ENCODE measurements at regions not wholly inside any gene's neighbourhood (a gene's known extent, or its start where the extent isn't known, plus 50 kb on each side); places are given as distances from the start of the nearest gene placed in this dataset.
"Not testable (repeated sequence)": the region's sequence is repeated elsewhere in the genome, so short reads cannot be mapped to it uniquely, and the experiment has no call there.

DNA sequence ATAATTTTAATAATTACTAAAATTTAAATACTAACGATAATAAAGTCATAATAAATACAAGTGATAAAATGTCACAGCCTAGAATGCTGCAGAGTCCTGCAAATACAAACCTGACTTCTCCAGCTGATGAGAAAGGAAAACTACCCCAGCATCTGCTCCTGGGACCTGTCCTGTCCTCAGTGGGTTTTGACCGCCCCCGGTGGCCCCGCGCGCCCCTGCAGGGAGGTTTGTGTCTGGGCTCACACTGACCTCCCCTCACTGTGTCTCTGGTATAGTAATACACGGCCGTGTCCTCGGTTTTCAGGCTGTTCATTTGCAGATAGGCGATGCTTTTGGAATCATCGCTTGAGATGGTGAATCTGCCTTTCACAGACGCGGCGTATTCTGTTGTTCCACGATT, 1139.4 kb downstream of the TMEM121 start:
- no peaks in the 10 kb centered on the region for H3K4me1 ChIP-seq
- ChIA-PET POLR2A (no interaction called here), CTCF (no interaction called here)
- no peak overlapping the region for H3K4me3 ChIP-seq (ENCODE audit: low read depth, low read length)
- no peak for DNase-seq
- no peaks in the 10 kb centered on the region for H3K9me3 ChIP-seq
- intact Hi-C loops (cut with micrococcal nuclease; ENCODE audit: unreplicated experiment), result no loop called here
- no peaks in the 10 kb centered on the region for H3K27me3 ChIP-seq (replicated peaks; ENCODE audit: control insufficient read depth, insufficient read depth, low read length)
- no peaks in the 10 kb centered on the region for H3K4me1 Mint-ChIP-seq (ENCODE audit: low read depth, unreplicated experiment)
- BruUV-seq (replicated peaks), result no TSS peak
- H3K27ac Mint-ChIP-seq (ENCODE audit: unreplicated experiment), result no peak overlapping the region
- peaks cover 2% of the 10 kb centered on the region for H3K27me3 Mint-ChIP-seq (ENCODE audit: insufficient read depth, unreplicated experiment)
- H3K4me3 Mint-ChIP-seq (ENCODE audit: unreplicated experiment), result no peak overlapping the region
- peaks cover 7% of the 10 kb centered on the region for H3K36me3 Mint-ChIP-seq (ENCODE audit: insufficient read depth, unreplicated experiment)
- TF ChIP-seq, protein P1, sequence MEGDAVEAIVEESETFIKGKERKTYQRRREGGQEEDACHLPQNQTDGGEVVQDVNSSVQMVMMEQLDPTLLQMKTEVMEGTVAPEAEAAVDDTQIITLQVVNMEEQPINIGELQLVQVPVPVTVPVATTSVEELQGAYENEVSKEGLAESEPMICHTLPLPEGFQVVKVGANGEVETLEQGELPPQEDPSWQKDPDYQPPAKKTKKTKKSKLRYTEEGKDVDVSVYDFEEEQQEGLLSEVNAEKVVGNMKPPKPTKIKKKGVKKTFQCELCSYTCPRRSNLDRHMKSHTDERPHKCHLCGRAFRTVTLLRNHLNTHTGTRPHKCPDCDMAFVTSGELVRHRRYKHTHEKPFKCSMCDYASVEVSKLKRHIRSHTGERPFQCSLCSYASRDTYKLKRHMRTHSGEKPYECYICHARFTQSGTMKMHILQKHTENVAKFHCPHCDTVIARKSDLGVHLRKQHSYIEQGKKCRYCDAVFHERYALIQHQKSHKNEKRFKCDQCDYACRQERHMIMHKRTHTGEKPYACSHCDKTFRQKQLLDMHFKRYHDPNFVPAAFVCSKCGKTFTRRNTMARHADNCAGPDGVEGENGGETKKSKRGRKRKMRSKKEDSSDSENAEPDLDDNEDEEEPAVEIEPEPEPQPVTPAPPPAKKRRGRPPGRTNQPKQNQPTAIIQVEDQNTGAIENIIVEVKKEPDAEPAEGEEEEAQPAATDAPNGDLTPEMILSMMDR (IDR thresholded peaks at IDR 0.05; ENCODE audit: insufficient read depth in 1 of 2, low read depth in 1 of 2, low read length in 1 of 2, severe bottlenecking in 1 of 2, unreplicated experiment in 1 of 2), result no peak
- H3K9me3 Mint-ChIP-seq (ENCODE audit: unreplicated experiment), result no peaks in the 10 kb centered on the region
- no peaks in the 10 kb centered on the region for H3K36me3 ChIP-seq (ENCODE audit: control insufficient read depth, insufficient read depth, low read length)

DNA sequence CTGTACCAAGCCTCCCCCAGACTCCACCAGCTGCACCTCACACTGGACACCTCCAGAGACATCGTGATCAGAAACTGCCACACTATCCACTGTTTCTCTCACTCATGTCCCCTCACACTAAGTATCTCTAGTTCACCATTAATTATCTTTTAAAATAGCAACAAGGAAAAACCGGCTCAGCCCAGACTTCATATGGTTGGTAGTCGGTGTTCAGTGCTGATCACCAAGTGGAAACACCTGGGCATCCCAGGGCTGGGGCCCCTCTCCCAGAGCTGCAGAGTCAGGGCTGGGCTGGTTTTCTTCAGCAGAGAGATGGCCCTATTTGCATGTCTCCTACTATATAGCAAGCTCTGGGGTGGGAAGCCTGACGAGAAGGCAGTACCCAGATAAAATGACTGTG, 1140.0 kb downstream of the TMEM121 start:
- H3K4me1 ChIP-seq, result no peaks in the 10 kb centered on the region
- H3K9me3 ChIP-seq, result no peaks in the 10 kb centered on the region
- Mint-ChIP-seq H3K9me3 (ENCODE audit: unreplicated experiment) (no peaks in the 10 kb centered on the region), H3K36me3 (ENCODE audit: insufficient read depth, unreplicated experiment) (peaks cover 7% of the 10 kb centered on the region), H3K27me3 (ENCODE audit: insufficient read depth, unreplicated experiment) (peaks cover 4% of the 10 kb centered on the region), H3K4me3 (ENCODE audit: unreplicated experiment) (no peak overlapping the region), H3K4me1 (ENCODE audit: low read depth, unreplicated experiment) (no peaks in the 10 kb centered on the region), H3K27ac (ENCODE audit: unreplicated experiment) (no peak overlapping the region)
- BruUV-seq (replicated peaks), result no TSS peak
- DNase-seq, result no peak
- CTCF ChIA-PET, result no interaction called here
- POLR2A ChIA-PET, result no interaction called here
- H3K27me3 ChIP-seq (replicated peaks; ENCODE audit: control insufficient read depth, insufficient read depth, low read length), result no peaks in the 10 kb centered on the region
- no peaks in the 10 kb centered on the region for H3K36me3 ChIP-seq (ENCODE audit: control insufficient read depth, insufficient read depth, low read length)
- H3K4me3 ChIP-seq (ENCODE audit: low read depth, low read length), result no peak overlapping the region
- intact Hi-C loops (cut with micrococcal nuclease; ENCODE audit: unreplicated experiment), result no loop called here
- TF ChIP-seq, protein P1 (IDR thresholded peaks at IDR 0.05; ENCODE audit: insufficient read depth in 1 of 2, low read depth in 1 of 2, low read length in 1 of 2, severe bottlenecking in 1 of 2, unreplicated experiment in 1 of 2), result no peak

DNA sequence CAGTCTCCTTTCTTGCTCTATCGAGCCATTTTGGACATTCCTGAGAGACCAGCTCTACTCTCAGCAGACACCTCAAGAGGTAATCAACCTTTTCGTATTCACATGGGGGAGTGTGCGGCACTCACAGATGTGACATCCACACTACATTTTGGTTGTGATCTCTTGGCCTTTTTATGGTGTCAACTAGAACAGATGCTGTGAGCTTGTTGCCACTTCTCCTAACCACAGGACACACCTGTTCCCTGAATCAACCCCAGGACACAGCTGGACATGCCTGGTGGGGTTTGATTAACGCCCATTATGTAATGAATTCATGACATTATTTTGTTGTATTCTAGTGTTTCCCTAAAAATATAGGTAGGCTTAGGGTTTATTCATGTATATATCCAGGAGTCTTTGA, 1143.6 kb downstream of the TMEM121 start:
- DNase-seq, result no peak
- no TSS peak for BruUV-seq (replicated peaks)
- Histone ChIP-seq H3K27me3 (replicated peaks; ENCODE audit: control insufficient read depth, insufficient read depth, low read length) (no peaks in the 10 kb centered on the region), H3K4me3 (ENCODE audit: low read depth, low read length) (no peak overlapping the region), H3K36me3 (ENCODE audit: control insufficient read depth, insufficient read depth, low read length) (no peaks in the 10 kb centered on the region), H3K9me3 (no peaks in the 10 kb centered on the region), H3K4me1 (no peaks in the 10 kb centered on the region)
- H3K27ac Mint-ChIP-seq (ENCODE audit: unreplicated experiment), result no peak overlapping the region
- no peak overlapping the region for H3K4me3 Mint-ChIP-seq (ENCODE audit: unreplicated experiment)
- ChIA-PET CTCF (no interaction called here), POLR2A (no interaction called here)
- H3K36me3 Mint-ChIP-seq (ENCODE audit: insufficient read depth, unreplicated experiment), result peaks cover 7% of the 10 kb centered on the region
- H3K9me3 Mint-ChIP-seq (ENCODE audit: unreplicated experiment), result no peaks in the 10 kb centered on the region
- H3K27me3 Mint-ChIP-seq (ENCODE audit: insufficient read depth, unreplicated experiment), result peaks cover 11% of the 10 kb centered on the region
- intact Hi-C loops (cut with micrococcal nuclease; ENCODE audit: unreplicated experiment), result no loop called here
- no peaks in the 10 kb centered on the region for H3K4me1 Mint-ChIP-seq (ENCODE audit: low read depth, unreplicated experiment)
- TF ChIP-seq, protein P1 (IDR thresholded peaks at IDR 0.05; ENCODE audit: insufficient read depth in 1 of 2, low read depth in 1 of 2, low read length in 1 of 2, severe bottlenecking in 1 of 2, unreplicated experiment in 1 of 2), result no peak

DNA sequence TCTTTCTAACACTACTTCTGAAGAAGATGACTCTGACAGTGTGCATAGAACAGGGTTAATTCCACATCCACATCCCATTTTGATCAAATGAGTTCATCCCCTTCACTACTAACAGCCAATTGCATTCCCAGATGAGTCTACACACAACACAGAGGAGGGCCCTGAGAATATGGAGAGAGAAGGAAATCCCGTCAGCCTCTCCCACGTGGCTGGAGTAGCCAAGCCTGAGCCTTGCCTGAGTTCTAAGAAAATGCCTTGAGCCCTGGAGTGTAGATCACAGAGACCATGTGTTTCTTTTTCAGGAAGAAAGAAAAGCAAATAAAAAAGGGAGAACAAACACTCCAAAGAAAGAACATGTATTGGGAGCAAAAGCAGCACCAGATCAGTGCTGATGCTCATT, 1147.7 kb downstream of the TMEM121 start:
- BruUV-seq (replicated peaks); H3K4me1 ChIP-seq; H3K27ac Mint-ChIP-seq (ENCODE audit: unreplicated experiment); H3K4me3 ChIP-seq (ENCODE audit: low read depth, low read length); H3K36me3 Mint-ChIP-seq (ENCODE audit: insufficient read depth, unreplicated experiment); H3K36me3 ChIP-seq (ENCODE audit: control insufficient read depth, insufficient read depth, low read length); H3K9me3 ChIP-seq; H3K9me3 Mint-ChIP-seq (ENCODE audit: unreplicated experiment); H3K4me1 Mint-ChIP-seq (ENCODE audit: low read depth, unreplicated experiment); DNase-seq; H3K4me3 Mint-ChIP-seq (ENCODE audit: unreplicated experiment); POLR2A ChIA-PET; CTCF ChIA-PET; intact Hi-C loops (cut with micrococcal nuclease; ENCODE audit: unreplicated experiment); H3K27me3 ChIP-seq (replicated peaks; ENCODE audit: control insufficient read depth, insufficient read depth, low read length): not testable (repeated sequence)
- peaks cover 11% of the 10 kb centered on the region for H3K27me3 Mint-ChIP-seq (ENCODE audit: insufficient read depth, unreplicated experiment)
